ENCODE measurements at regions not wholly inside any gene's neighbourhood (a gene's known extent, or its start where the extent isn't known, plus 50 kb on each side); places are given as distances from the start of the nearest gene placed in this dataset.
"Not testable (repeated sequence)": the region's sequence is repeated elsewhere in the genome, so short reads cannot be mapped to it uniquely, and the experiment has no call there.

DNA sequence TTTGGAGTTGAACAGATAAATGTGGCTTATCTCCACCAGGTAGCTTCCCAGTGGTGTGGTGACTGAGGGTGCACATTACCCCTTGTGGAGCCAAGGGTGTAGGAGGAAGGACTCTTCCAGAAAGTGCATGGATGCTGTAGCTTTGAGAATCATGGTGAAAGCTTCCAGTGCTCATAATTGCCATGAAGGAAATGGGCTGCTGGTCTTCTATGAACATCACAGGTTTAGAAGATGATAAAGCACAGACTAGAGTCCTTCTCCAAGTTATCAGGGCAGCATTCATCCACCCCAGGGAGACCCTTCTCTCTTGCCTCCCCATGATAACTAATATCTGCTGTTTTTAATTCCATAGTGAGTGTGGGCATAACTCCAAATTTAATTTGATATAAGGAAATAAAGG is 93.4 kb upstream of the CHD1 start:
- intact Hi-C loops (cut with DNase I): no loop called here
- no peak for DNase-seq (ENCODE audit: low spot score)

GRCh38 chr5:99020698-99021048 is 91.9 kb upstream of the CHD1 start:
- no peak for DNase-seq (ENCODE audit: low spot score)
- intact Hi-C loops (cut with DNase I): no loop called here

DNA sequence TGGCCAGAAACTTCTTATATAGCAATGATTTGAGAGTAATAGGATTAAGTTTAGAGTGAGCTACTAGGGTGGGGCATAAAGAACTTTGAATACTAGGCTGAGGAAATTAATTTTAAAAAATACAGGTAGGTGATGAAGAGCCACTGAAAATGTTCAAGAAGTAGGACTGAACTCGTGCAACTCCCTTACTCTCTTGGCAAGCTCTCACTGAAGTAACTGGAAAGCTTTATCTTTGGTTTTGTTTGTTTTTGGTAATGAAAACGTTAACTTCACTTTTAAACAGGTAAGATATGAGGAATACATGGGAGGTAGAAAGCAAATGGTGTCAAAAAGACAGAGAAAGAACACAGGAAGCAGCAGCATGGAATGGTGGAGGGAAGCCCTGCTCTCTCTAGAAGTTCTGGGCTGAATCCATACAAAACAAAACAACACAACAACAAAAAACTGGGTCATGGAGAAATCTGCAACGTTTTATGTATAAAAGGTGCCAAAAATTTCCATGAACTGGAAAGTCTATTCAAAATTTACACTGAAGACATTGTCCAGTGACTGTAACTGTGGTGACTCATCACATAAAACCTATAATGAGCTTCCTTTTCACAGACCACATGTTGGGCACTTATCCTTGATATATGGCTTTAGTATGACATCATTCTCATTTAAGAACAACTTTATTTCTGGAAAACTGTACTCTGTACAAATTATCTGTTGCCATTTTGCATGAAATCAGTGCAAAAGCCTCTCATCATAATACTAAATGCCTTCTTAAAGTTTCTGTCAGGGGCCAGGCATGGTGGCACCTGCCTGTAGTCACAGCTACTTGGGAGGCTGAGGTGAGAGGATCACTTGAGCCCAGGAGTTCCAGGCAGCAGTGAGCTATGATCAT is 91.2 kb upstream of the CHD1 start:
- intact Hi-C loops (cut with DNase I): no loop called here

GRCh38 chr5:99019254-99019653 is 90.4 kb upstream of the CHD1 start:
- DNase-seq (ENCODE audit: low spot score): no peak
- intact Hi-C loops (cut with DNase I): no loop called here

More for the DNA sequence above, 91.2 kb upstream of the CHD1 start:
- no peak for DNase-seq (ENCODE audit: low spot score)

DNA sequence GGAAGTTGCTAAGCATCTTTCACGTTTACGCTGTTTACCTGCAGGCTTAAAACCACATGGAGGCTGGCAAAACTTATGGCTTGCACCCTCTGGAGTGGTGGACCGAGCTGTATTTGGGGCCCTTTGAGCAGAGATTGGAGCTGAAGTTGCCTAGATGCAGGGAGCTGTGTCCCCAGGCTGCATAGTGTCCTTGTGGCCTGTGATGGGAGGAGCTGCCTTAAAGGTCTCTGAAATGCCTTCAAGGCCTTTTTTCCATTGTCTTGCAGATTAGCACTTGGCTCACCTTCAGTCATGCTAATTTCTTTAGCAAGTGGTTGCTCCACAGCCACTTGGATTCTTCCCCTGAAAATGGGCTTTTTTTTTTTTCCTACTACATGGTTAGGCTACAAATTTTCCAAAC is 81.5 kb upstream of the CHD1 start:
- intact Hi-C loops (cut with DNase I): no loop called here
- DNase-seq (ENCODE audit: low spot score): no peak

DNA sequence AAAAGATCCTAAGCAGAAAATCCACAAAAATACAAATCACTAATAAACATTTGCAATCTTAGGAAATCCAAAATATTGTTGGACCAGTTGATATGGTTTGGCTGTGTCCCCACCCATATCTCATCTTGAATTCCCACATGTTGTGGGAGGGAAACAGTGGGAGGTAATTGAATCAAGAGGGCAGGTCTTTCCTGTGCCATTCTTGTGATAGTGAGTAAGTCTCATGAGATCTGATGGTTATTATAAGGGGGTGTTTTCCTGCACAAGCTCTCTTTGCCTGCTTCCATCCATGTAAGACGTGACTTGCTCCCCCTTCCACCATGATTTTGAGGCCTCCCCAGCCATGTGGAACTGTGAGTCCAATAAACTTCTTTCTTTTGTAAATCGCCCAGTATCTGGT is 79.2 kb upstream of the CHD1 start:
- DNase-seq (ENCODE audit: low spot score): not testable (repeated sequence)

DNA sequence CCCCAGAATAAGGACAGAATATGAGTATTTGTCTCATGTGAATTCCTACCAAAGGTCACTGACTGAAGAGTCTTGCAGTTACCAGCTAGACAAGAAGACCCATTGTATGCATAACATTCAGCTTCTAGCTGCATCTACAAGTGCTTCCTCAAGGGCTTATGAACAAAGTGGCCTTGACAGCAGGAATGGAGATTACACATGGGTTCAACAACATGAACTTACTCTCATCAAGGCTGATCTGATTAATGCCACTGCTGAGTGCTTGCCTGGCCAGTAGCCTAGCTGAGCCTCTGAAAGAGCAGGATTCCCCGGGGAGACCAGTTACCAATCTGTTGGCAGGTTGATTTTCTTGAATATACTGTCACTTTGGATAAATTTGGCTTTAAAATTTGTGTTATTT is 76.7 kb upstream of the CHD1 start:
- DNase-seq (ENCODE audit: low spot score): no peak
- intact Hi-C loops (cut with DNase I): no loop called here

More for the DNA sequence above, 79.2 kb upstream of the CHD1 start:
- intact Hi-C loops (cut with DNase I): not testable (repeated sequence)

DNA sequence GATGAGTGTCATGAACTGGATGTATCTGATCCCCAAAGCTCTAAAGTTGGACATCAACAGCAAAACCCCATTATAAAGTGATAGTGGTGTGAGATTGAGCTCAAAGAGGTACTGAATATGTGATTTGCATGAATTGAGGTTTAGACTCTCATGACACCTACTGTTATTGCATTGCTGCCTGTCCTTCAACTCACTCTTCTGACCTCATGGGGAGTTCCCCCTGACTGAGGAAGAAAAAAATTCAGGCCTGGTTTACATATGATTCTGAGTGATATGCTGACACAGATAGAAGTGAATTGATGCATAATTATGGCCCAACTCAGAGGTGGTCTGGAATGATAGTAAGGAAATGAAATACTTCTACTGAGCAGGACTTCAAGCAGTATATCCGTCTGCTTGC is 76.2 kb upstream of the CHD1 start:
- intact Hi-C loops (cut with DNase I): no loop called here
- DNase-seq (ENCODE audit: low spot score): no peak

DNA sequence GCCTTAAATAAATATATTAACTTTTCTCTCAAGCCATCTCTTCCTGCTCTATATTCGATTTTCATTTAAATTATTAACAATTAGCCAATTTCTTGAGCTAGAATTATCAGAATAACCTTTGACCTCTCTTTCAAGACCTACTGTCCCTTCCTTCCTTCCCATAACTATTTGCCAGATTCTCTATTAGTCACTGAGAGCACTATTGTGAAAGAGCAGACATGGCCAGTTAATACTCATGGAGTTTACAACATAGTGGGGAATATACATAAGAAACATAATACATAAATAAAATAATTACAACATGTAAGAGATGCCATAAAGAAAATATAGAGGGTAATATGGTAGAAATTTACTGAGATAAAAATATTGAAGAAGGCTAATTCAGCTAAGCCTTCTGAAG is 72.1 kb upstream of the CHD1 start:
- no peak for DNase-seq (ENCODE audit: low spot score)
- intact Hi-C loops (cut with DNase I): no loop called here

GRCh38 chr5:99000221-99000620 is 71.4 kb upstream of the CHD1 start:
- intact Hi-C loops (cut with DNase I): no loop called here
- DNase-seq (ENCODE audit: low spot score): no peak

- intact Hi-C loops (cut with DNase I): no loop called here
- no peak for DNase-seq (ENCODE audit: low spot score)
Observed at GRCh38 chr5:98999631-99000030, 70.8 kb upstream of the CHD1 start.

DNA sequence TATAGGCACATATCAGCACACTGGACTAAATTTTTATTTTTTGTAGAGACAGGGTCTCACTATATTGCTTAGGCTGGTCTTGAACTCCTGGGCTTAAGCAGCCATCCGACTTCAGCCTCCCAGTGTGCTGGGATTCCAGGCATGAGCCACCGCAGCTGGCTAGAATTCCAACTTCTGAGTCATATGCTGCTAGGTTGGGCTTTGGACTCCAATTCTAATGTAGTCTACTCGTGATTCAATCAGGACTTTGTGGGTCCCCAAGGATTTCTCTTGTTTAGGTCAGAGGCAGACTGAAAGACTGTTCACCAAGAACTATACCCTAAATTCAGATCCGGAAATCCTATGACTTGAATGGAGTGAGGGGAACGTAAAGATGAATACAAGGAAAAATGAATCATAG is 68.2 kb upstream of the CHD1 start:
- DNase-seq (ENCODE audit: low spot score): no peak
- intact Hi-C loops (cut with DNase I): no loop called here

- intact Hi-C loops (cut with DNase I): no loop called here
- DNase-seq (ENCODE audit: low spot score): no peak
Observed at GRCh38 chr5:98994611-98995010, 65.8 kb upstream of the CHD1 start.

DNA sequence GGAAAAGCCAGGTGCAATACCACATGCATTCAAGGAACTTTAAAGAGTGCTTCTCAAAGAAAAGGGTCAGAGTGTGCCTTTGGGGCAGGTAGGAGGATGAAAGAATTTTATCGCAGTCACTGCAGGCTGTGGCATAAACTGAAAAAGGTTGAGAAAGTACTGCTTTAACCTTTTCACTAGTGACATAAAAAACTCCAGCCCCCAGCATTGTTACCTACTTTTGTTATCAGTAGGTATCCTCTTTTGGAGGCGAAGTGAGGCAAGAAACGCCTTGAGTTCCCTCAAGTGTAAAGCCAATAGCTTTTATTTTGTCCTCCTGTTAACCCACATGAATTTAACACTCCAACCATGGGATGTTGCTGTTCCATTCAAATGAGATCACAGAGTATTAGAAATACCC is 64.7 kb upstream of the CHD1 start:
- intact Hi-C loops (cut with DNase I): no loop called here
- DNase-seq (ENCODE audit: low spot score): no peak

DNA sequence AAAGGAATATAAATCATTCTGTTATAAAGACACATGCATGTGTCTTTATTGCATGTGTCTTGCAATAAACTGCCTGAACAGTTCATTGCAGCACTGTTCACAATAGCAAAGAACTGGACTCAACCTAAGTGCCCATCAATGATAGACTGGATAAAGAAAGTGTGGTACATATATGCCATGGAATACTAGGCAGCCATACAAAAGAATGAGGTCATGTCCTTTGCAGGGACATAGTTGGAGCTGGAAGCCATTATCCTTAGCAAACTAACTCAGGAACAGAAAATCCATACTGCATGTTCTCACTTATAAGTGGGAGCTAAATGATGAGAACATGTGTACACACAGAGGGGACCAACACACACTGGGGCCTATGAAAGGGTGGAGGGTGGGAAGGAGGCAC is 63.7 kb upstream of the CHD1 start:
- no peak for DNase-seq (ENCODE audit: low spot score)
- intact Hi-C loops (cut with DNase I): no loop called here

GRCh38 chr5:98989727-98990126 is 60.9 kb upstream of the CHD1 start:
- no peak for DNase-seq (ENCODE audit: low spot score)
- intact Hi-C loops (cut with DNase I): no loop called here

GRCh38 chr5:98986587-98986986 is 57.8 kb upstream of the CHD1 start:
- DNase-seq (ENCODE audit: low spot score): no peak

DNA sequence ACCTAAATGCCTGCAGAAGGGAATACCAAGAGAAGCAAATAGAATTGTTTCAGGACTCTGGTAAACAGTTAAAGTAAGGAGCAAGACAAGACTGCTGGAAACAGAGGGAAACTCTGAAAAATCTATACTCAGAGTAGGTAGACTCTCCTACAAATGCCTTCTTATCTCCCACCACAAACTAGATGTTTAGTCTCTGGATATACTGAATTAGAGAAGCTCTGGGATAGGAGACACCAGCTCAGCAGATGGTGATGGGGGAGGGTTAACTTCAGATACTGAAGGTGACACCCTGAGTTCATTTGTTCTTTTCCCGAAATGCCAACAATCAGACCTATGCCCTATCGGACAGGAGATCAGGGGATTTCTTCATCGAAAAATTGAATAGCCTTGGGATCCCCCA is 54.1 kb upstream of the CHD1 start:
- intact Hi-C loops (cut with DNase I): no loop called here
- no peak for DNase-seq (ENCODE audit: low spot score)

More at GRCh38 chr5:98986587-98986986, 57.8 kb upstream of the CHD1 start:
- intact Hi-C loops (cut with DNase I): no loop called here

All from cardiac septum (tissue), 1 donor.